ENCODE measurements at regions not wholly inside any gene's neighbourhood (a gene's known extent, or its start where the extent isn't known, plus 50 kb on each side); places are given as distances from the start of the nearest gene placed in this dataset.

GRCh38 chr12:115438314-115438713 is 754.3 kb upstream of the TBX3 start:
- Mint-ChIP-seq H3K4me3 (no peak overlapping the region), H3K4me1 (no peaks in the 10 kb centered on the region), H3K36me3 (ENCODE audit: low read depth) (no peaks in the 10 kb centered on the region), H3K9me3 (no peaks in the 10 kb centered on the region), H3K27me3 (no peaks in the 10 kb centered on the region), H3K27ac (no peak overlapping the region)
- DNase-seq = no peak
- ATAC-seq (ENCODE audit: low read depth) = no peak
- intact Hi-C loops (cut with micrococcal nuclease) = no loop called here
- no peak for TF ChIP-seq CTCF (IDR thresholded peaks at IDR 0.05)
- POLR2A ChIA-PET = no interaction called here
- CTCF ChIA-PET = no interaction called here

GRCh38 chr12:115437061-115437567 is 753.1 kb upstream of the TBX3 start:
- CTCF ChIA-PET = no interaction called here
- POLR2A ChIA-PET = no interaction called here
- intact Hi-C loops (cut with micrococcal nuclease) = no loop called here
- no peaks in the 10 kb centered on the region for H3K36me3 Mint-ChIP-seq (ENCODE audit: low read depth)
- TF ChIP-seq CTCF (IDR thresholded peaks at IDR 0.05) = no peak
- no peak for DNase-seq
- H3K4me1 Mint-ChIP-seq = no peaks in the 10 kb centered on the region
- no peaks in the 10 kb centered on the region for H3K27me3 Mint-ChIP-seq
- ATAC-seq (ENCODE audit: low read depth) = no peak
- H3K27ac Mint-ChIP-seq = no peak overlapping the region
- H3K9me3 Mint-ChIP-seq = no peaks in the 10 kb centered on the region
- H3K4me3 Mint-ChIP-seq = no peak overlapping the region

GRCh38 chr12:115433014-115433634 is 749.1 kb upstream of the TBX3 start:
- Mint-ChIP-seq H3K27me3 (no peaks in the 10 kb centered on the region), H3K4me1 (no peaks in the 10 kb centered on the region), H3K4me3 (no peak overlapping the region), H3K36me3 (ENCODE audit: low read depth) (no peaks in the 10 kb centered on the region), H3K9me3 (peaks cover 2% of the 10 kb centered on the region), H3K27ac (no peak overlapping the region)
- ATAC-seq (ENCODE audit: low read depth) (no peak), DNase-seq (no peak)
- intact Hi-C loops (cut with micrococcal nuclease) = no loop called here
- no peak for TF ChIP-seq CTCF (IDR thresholded peaks at IDR 0.05)
- CTCF ChIA-PET = no interaction called here
- POLR2A ChIA-PET = no interaction called here

- intact Hi-C loops (cut with micrococcal nuclease) = no loop called here
- ATAC-seq (ENCODE audit: low read depth) (no peak), DNase-seq (no peak)
- POLR2A ChIA-PET = no interaction called here
- H3K27me3 Mint-ChIP-seq = no peaks in the 10 kb centered on the region
- no peaks in the 10 kb centered on the region for H3K4me1 Mint-ChIP-seq
- H3K4me3 Mint-ChIP-seq = no peak overlapping the region
- CTCF ChIA-PET = no interaction called here
- no peak for TF ChIP-seq CTCF (IDR thresholded peaks at IDR 0.05)
- no peaks in the 10 kb centered on the region for H3K36me3 Mint-ChIP-seq (ENCODE audit: low read depth)
- H3K27ac Mint-ChIP-seq = no peak overlapping the region
- peaks cover 3% of the 10 kb centered on the region for H3K9me3 Mint-ChIP-seq
Observed at GRCh38 chr12:115430636-115431035, 746.7 kb upstream of the TBX3 start.

- Mint-ChIP-seq H3K4me3 (no peak overlapping the region), H3K9me3 (peaks cover 3% of the 10 kb centered on the region), H3K4me1 (no peaks in the 10 kb centered on the region), H3K36me3 (ENCODE audit: low read depth) (no peaks in the 10 kb centered on the region), H3K27ac (no peak overlapping the region), H3K27me3 (no peaks in the 10 kb centered on the region)
- intact Hi-C loops (cut with micrococcal nuclease) = no loop called here
- no peak for TF ChIP-seq CTCF (IDR thresholded peaks at IDR 0.05)
- ChIA-PET POLR2A (no interaction called here), CTCF (no interaction called here)
- ATAC-seq (ENCODE audit: low read depth) (no peak), DNase-seq (no peak)
Observed at GRCh38 chr12:115426732-115427131, 742.8 kb upstream of the TBX3 start.

All from activated B cell treated with CpG ODN at 0.5 μM for 24 hours (primary cell).